ENCODE measurements at regions not wholly inside any gene's neighbourhood (a gene's known extent, or its start where the extent isn't known, plus 50 kb on each side); places are given as distances from the start of the nearest gene placed in this dataset.

DNA sequence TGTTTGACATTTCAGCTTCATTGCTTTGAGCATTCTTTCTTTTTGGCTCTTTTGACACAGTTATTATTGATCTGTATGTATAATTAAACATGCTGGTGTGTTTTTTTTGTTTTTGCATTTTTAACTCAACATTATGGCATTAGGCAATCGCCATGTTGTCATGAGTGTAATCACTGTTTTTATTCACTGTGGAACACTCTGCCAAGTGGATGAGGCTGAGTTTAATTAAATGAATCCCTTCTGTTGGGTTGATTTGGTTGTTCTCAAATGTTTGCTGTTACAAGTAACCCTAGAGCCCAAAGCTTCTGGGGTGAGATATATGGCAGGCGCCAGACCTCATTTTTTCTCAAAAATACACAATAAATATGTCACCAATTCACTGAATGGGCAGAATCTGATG is 428.1 kb downstream of the MATN1 start:
- TF ChIP-seq, protein P1, sequence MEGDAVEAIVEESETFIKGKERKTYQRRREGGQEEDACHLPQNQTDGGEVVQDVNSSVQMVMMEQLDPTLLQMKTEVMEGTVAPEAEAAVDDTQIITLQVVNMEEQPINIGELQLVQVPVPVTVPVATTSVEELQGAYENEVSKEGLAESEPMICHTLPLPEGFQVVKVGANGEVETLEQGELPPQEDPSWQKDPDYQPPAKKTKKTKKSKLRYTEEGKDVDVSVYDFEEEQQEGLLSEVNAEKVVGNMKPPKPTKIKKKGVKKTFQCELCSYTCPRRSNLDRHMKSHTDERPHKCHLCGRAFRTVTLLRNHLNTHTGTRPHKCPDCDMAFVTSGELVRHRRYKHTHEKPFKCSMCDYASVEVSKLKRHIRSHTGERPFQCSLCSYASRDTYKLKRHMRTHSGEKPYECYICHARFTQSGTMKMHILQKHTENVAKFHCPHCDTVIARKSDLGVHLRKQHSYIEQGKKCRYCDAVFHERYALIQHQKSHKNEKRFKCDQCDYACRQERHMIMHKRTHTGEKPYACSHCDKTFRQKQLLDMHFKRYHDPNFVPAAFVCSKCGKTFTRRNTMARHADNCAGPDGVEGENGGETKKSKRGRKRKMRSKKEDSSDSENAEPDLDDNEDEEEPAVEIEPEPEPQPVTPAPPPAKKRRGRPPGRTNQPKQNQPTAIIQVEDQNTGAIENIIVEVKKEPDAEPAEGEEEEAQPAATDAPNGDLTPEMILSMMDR (IDR thresholded peaks at IDR 0.05 in 2 of 3, conservative IDR thresholded peaks at IDR 0.05 in 1 of 3; ENCODE audit: borderline replicate concordance in 1 of 3, insufficient read depth in 1 of 3, low read depth in 2 of 3, low read length in 2 of 3), result no peak
- TF ChIP-seq POLR2A (IDR thresholded peaks at IDR 0.05; ENCODE audit: borderline replicate concordance, extremely low read depth, insufficient read depth, insufficient read length), result no peak
- TF ChIP-seq, protein P2, sequence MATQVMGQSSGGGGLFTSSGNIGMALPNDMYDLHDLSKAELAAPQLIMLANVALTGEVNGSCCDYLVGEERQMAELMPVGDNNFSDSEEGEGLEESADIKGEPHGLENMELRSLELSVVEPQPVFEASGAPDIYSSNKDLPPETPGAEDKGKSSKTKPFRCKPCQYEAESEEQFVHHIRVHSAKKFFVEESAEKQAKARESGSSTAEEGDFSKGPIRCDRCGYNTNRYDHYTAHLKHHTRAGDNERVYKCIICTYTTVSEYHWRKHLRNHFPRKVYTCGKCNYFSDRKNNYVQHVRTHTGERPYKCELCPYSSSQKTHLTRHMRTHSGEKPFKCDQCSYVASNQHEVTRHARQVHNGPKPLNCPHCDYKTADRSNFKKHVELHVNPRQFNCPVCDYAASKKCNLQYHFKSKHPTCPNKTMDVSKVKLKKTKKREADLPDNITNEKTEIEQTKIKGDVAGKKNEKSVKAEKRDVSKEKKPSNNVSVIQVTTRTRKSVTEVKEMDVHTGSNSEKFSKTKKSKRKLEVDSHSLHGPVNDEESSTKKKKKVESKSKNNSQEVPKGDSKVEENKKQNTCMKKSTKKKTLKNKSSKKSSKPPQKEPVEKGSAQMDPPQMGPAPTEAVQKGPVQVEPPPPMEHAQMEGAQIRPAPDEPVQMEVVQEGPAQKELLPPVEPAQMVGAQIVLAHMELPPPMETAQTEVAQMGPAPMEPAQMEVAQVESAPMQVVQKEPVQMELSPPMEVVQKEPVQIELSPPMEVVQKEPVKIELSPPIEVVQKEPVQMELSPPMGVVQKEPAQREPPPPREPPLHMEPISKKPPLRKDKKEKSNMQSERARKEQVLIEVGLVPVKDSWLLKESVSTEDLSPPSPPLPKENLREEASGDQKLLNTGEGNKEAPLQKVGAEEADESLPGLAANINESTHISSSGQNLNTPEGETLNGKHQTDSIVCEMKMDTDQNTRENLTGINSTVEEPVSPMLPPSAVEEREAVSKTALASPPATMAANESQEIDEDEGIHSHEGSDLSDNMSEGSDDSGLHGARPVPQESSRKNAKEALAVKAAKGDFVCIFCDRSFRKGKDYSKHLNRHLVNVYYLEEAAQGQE (IDR thresholded peaks at IDR 0.05; ENCODE audit: low read depth), result no peak
- no peak for TF ChIP-seq RAD21 (IDR thresholded peaks at IDR 0.05; ENCODE audit: low read depth)
- TF ChIP-seq EGR1 (IDR thresholded peaks at IDR 0.05; ENCODE audit: low read depth), result no peak
- TF ChIP-seq EZH2phosphoT487 (IDR thresholded peaks at IDR 0.05; ENCODE audit: borderline replicate concordance), result no peak
- TF ChIP-seq, protein P3, sequence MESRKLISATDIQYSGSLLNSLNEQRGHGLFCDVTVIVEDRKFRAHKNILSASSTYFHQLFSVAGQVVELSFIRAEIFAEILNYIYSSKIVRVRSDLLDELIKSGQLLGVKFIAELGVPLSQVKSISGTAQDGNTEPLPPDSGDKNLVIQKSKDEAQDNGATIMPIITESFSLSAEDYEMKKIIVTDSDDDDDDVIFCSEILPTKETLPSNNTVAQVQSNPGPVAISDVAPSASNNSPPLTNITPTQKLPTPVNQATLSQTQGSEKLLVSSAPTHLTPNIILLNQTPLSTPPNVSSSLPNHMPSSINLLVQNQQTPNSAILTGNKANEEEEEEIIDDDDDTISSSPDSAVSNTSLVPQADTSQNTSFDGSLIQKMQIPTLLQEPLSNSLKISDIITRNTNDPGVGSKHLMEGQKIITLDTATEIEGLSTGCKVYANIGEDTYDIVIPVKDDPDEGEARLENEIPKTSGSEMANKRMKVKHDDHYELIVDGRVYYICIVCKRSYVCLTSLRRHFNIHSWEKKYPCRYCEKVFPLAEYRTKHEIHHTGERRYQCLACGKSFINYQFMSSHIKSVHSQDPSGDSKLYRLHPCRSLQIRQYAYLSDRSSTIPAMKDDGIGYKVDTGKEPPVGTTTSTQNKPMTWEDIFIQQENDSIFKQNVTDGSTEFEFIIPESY (IDR thresholded peaks at IDR 0.05; ENCODE audit: extremely low read depth, insufficient replicate concordance, low read length), result no peak
- TF ChIP-seq, protein P4, sequence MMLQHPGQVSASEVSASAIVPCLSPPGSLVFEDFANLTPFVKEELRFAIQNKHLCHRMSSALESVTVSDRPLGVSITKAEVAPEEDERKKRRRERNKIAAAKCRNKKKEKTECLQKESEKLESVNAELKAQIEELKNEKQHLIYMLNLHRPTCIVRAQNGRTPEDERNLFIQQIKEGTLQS (IDR thresholded peaks at IDR 0.05), result no peak
- no peak for TF ChIP-seq CEBPB (IDR thresholded peaks at IDR 0.05; ENCODE audit: low read depth)
- TF ChIP-seq, protein P5, sequence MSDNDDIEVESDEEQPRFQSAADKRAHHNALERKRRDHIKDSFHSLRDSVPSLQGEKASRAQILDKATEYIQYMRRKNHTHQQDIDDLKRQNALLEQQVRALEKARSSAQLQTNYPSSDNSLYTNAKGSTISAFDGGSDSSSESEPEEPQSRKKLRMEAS (IDR thresholded peaks at IDR 0.05), result no peak
- TF ChIP-seq YY1 (IDR thresholded peaks at IDR 0.05; ENCODE audit: extremely low read depth, insufficient replicate concordance, low read depth, low read length), result no peak
- TF ChIP-seq POLR2AphosphoS5 (IDR thresholded peaks at IDR 0.05; ENCODE audit: low read depth, low read length), result no peak
- no peak for TF ChIP-seq SIN3A (IDR thresholded peaks at IDR 0.05; ENCODE audit: low read depth)
- TF ChIP-seq EZH2 (IDR thresholded peaks at IDR 0.05), result no peak

All from HCT116 (cell line).